ENCODE measurements at regions not wholly inside any gene's neighbourhood (a gene's known extent, or its start where the extent isn't known, plus 50 kb on each side); places are given as distances from the start of the nearest gene placed in this dataset.

DNA sequence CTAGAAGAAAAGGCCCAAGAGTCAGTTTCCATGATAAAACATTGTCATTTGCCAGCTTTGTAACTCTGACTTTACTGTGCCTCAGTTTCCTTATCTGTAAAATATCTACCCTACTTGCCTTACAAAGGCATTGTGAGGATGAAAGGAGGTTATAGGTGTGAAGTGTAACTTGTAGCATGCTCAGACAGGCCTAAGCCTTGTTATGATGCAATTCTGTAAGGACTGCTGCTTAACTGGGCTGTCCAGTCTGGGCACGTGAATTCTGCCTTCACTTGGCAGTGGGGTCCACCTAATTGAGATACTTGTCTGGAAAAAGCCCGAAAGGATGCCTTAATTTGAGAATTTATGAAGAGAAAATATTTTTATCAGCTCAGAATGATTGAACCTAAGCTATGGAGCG lies 114.5 kb upstream of the DYRK2 start:
- 3% methylated on average over 3 of the region's 3 CpGs for WGBS (ENCODE audit: insufficient coverage, low coverage, missing lambda C conversion rate)
- Histone ChIP-seq H3K79me2 (ENCODE audit: control insufficient read depth, insufficient read depth, low read length) (no peaks in the 10 kb centered on the region), H3K36me3 (ENCODE audit: control insufficient read depth, insufficient read depth, low read length) (no peaks in the 10 kb centered on the region), H2AFZ (ENCODE audit: low read depth, low read length) (no peak overlapping the region), H3K9me3 (replicated peaks; ENCODE audit: control insufficient read depth, insufficient read depth, low read depth, low read length) (no peaks in the 10 kb centered on the region), H3K9ac (ENCODE audit: insufficient read depth in 1 of 2, low read depth in 2 of 2, low read length in 2 of 2) (no peak overlapping the region), H3K9me1 (ENCODE audit: control insufficient read depth, insufficient read depth, low read length) (no peaks in the 10 kb centered on the region), H3K4me1 (replicated peaks in 1 of 2; ENCODE audit: control insufficient read depth in 2 of 2, insufficient read depth in 2 of 2, low read length in 2 of 2) (no peaks in the 10 kb centered on the region), H3K27ac (ENCODE audit: extremely low read depth, low read depth, low read length) (no peak overlapping the region), H3K27me3 (ENCODE audit: control insufficient read depth in 2 of 2, insufficient read depth in 2 of 2, low read length in 2 of 2) (peaks cover 0 to under 1% of the 10 kb centered on the region in 2 experiments; a peak in 1 of 5 replicates), H3K4me3 (no peak overlapping the region), H3K4me2 (ENCODE audit: insufficient read depth, low read length) (no peak overlapping the region), H4K20me1 (replicated peaks; ENCODE audit: control insufficient read depth, insufficient read depth, low read length) (no peaks in the 10 kb centered on the region)
- intact Hi-C loops (cut with micrococcal nuclease) (no loop called here), in situ Hi-C loops (cut with MboI) (no loop called here)
- FAIRE-seq (no peak), DNase-seq (ENCODE audit: extremely low read depth in 1 of 4, low spot score in 3 of 4) (no peak), ATAC-seq (no peak)
- TF ChIP-seq HDAC6 (IDR thresholded peaks at IDR 0.05; ENCODE audit: low read depth, low read length) (no peak), CC2D1A (IDR thresholded peaks at IDR 0.05) (no peak)
- TF ChIP-seq, protein P1, sequence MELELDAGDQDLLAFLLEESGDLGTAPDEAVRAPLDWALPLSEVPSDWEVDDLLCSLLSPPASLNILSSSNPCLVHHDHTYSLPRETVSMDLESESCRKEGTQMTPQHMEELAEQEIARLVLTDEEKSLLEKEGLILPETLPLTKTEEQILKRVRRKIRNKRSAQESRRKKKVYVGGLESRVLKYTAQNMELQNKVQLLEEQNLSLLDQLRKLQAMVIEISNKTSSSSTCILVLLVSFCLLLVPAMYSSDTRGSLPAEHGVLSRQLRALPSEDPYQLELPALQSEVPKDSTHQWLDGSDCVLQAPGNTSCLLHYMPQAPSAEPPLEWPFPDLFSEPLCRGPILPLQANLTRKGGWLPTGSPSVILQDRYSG (tag; conservative IDR thresholded peaks at IDR 0.05; ENCODE audit: low read depth): no peak
- CTCF ChIA-PET (ENCODE audit: low intra/inter-chr PET ratio): no interaction called here
- POLR2A ChIA-PET: interaction anchor here (0.6 kb wide), 2 partner anchors 23 to 198 kb away, joined by 3 read pairs; no protein-coding TSS in a partner anchor
- BruUV-seq (replicated peaks): no TSS peak

DNA sequence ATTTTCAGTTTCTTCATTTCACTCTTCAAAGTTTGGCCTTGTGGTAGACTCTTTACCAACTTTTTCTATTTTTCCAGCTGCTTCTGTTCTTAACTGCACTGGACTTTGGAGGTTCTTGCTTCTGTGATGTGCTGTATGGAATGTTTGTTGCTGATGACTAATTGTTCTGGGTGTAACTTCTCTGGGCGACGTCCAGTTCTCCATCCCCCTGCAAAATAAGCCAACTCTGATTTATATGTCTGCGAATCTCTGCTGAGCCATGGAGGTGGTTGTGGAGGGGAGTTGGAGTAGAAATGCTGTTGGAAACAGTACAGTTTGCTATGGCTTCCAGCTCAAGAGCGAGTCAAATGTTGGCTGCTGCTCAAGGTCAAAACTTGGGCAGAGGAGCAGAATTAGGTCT lies 113.9 kb upstream of the DYRK2 start:
- no peak overlapping the region for H3K27ac ChIP-seq (ENCODE audit: extremely low read depth, low read depth, low read length)
- intact Hi-C loops (cut with micrococcal nuclease) (no loop called here), in situ Hi-C loops (cut with MboI) (no loop called here)
- TF ChIP-seq, protein P2, sequence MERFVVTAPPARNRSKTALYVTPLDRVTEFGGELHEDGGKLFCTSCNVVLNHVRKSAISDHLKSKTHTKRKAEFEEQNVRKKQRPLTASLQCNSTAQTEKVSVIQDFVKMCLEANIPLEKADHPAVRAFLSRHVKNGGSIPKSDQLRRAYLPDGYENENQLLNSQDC (CRISPR knock-in tag; IDR thresholded peaks at IDR 0.05): no peak
- TF ChIP-seq, protein P3, sequence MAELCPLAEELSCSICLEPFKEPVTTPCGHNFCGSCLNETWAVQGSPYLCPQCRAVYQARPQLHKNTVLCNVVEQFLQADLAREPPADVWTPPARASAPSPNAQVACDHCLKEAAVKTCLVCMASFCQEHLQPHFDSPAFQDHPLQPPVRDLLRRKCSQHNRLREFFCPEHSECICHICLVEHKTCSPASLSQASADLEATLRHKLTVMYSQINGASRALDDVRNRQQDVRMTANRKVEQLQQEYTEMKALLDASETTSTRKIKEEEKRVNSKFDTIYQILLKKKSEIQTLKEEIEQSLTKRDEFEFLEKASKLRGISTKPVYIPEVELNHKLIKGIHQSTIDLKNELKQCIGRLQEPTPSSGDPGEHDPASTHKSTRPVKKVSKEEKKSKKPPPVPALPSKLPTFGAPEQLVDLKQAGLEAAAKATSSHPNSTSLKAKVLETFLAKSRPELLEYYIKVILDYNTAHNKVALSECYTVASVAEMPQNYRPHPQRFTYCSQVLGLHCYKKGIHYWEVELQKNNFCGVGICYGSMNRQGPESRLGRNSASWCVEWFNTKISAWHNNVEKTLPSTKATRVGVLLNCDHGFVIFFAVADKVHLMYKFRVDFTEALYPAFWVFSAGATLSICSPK (IDR thresholded peaks at IDR 0.05; ENCODE audit: borderline replicate concordance): no peak
- no peak overlapping the region for H3K4me2 ChIP-seq (ENCODE audit: insufficient read depth, low read length)
- CTCF ChIA-PET (ENCODE audit: low intra/inter-chr PET ratio): no interaction called here
- no peaks in the 10 kb centered on the region for H3K4me1 ChIP-seq (replicated peaks in 1 of 2; ENCODE audit: control insufficient read depth in 2 of 2, insufficient read depth in 2 of 2, low read length in 2 of 2)
- no peak overlapping the region for H3K4me3 ChIP-seq
- ATAC-seq (no peak), DNase-seq (ENCODE audit: extremely low read depth in 1 of 4, low spot score in 3 of 4) (no peak), FAIRE-seq (no peak)
- H3K36me3 ChIP-seq (ENCODE audit: control insufficient read depth, insufficient read depth, low read length): no peaks in the 10 kb centered on the region
- H3K79me2 ChIP-seq (ENCODE audit: control insufficient read depth, insufficient read depth, low read length): no peaks in the 10 kb centered on the region
- no peaks in the 10 kb centered on the region for H3K9me1 ChIP-seq (ENCODE audit: control insufficient read depth, insufficient read depth, low read length)
- no TSS peak for BruUV-seq (replicated peaks)
- no peaks in the 10 kb centered on the region for H4K20me1 ChIP-seq (replicated peaks; ENCODE audit: control insufficient read depth, insufficient read depth, low read length)
- POLR2A ChIA-PET: interaction anchor here (0.6 kb wide), 1 partner anchor 23 kb away, joined by 3 read pairs; no protein-coding TSS in a partner anchor
- no peaks in the 10 kb centered on the region for H3K9me3 ChIP-seq (replicated peaks; ENCODE audit: control insufficient read depth, insufficient read depth, low read depth, low read length)
- WGBS (ENCODE audit: insufficient coverage, low coverage, missing lambda C conversion rate): 0% methylated on average over 4 of the region's 4 CpGs
- H3K27me3 ChIP-seq (ENCODE audit: control insufficient read depth in 2 of 2, insufficient read depth in 2 of 2, low read length in 2 of 2): peaks cover 0 to 6% of the 10 kb centered on the region in 2 experiments; a peak in 1 of 5 replicates
- H3K9ac ChIP-seq (ENCODE audit: insufficient read depth in 1 of 2, low read depth in 2 of 2, low read length in 2 of 2): no peak overlapping the region
- H2AFZ ChIP-seq (ENCODE audit: low read depth, low read length): no peak overlapping the region

Measured in K562 (cell line).